Lower leg skin (tissue), 3 donors: ENCODE measurements at regions not wholly inside any gene's neighbourhood (a gene's known extent, or its start where the extent isn't known, plus 50 kb on each side); places are given as distances from the start of the nearest gene placed in this dataset.

Experiments
- CTCF ChIP-seq, 3 donors: fragments of 450-650 bp; IDR thresholded peaks; one replicate each; pipeline ENCODE4 v1.5.1; 2016; ENCODE audit warnings: antibody characterized with exemption in 3 of 3, mild to moderate bottlenecking in 3 of 3, moderate library complexity in 2 of 3
- POLR2A ChIP-seq, 2 donors: fragments of 450-650 bp; IDR thresholded peaks; one replicate each; pipeline ENCODE4 v1.6.1; 2016 to 2017; ENCODE audit warnings: antibody characterized with exemption in 2 of 2, mild to moderate bottlenecking in 1 of 2, moderate library complexity in 1 of 2

- TF ChIP-seq POLR2A (IDR thresholded peaks at IDR 0.05), result no peak
- TF ChIP-seq CTCF (IDR thresholded peaks at IDR 0.05), result no peak
Observed at GRCh38 chr4:19583827-19584569, 667.7 kb upstream of the SLIT2 start.
